ENCODE measurements at regions not wholly inside any gene's neighbourhood (a gene's known extent, or its start where the extent isn't known, plus 50 kb on each side); places are given as distances from the start of the nearest gene placed in this dataset.
"Not testable (repeated sequence)": the region's sequence is repeated elsewhere in the genome, so short reads cannot be mapped to it uniquely, and the experiment has no call there.

GRCh38 chr4:25474690-25475089 is 97.6 kb downstream of the ANAPC4 start:
- no peak for DNase-seq

GRCh38 chr4:25477221-25477620 is 100.2 kb downstream of the ANAPC4 start:
- DNase-seq, result no peak

DNA sequence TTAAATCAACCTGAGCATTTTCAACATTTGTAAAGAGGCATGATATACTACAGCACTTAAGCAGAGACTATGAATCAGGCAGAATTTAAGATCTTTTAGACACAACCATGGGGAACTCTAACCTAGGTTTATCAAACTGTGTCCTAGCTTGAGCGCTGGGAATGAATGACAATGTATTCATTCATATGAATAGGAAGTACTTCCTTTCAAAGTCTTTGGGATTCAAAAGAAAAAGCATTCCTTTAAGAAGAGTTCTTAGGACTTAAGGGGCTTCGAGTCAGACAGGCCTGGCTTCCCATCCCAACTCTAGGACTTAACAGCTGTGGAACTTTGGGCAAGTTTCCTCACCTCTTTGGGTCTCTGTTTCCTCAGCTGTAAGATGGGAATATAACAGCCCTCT is 104.6 kb downstream of the ANAPC4 start:
- no peak for DNase-seq

GRCh38 chr4:25484243-25484721 is 107.2 kb downstream of the ANAPC4 start:
- no peak for DNase-seq

DNA sequence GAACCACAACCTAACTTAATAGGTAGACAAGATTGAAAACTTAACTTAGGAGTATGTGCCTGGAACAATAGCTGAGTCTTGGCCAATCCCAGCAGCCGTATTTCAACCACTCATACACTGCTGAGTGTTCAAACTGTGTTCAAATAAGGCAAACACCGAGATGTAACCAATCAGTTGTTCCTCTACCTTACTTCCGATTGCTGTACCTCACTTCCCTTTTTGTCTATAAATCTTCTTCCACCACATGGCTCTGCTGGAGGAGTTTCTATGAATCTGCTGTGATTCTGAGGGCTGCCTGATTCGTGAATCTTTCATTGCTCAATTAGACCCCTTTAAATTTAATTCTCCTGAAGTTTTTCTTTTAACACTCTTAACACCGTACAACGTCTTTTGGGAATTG is 108.0 kb downstream of the ANAPC4 start:
- DNase-seq, result no peak

DNA sequence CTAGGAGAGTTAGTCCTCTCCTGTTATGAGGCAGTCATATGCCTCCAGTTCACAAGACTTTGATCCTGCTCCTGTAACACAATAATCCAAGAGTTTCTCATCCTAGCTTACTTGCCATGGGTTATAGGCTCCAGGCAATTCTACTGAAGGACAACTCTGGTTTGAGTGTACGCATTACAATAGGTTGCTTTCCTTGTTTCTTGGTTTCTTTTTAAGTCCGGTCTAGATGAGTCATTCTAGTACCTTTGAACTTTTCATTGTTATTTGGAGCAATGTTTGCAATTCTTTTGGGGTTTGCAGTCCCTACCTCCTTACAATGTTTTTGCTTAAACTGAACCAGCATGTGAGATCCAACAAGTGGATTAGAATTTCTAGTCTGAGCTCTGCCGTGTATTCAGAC is 109.1 kb downstream of the ANAPC4 start:
- no peak for DNase-seq

GRCh38 chr4:25487155-25487554 is 110.1 kb downstream of the ANAPC4 start:
- no peak for DNase-seq

DNA sequence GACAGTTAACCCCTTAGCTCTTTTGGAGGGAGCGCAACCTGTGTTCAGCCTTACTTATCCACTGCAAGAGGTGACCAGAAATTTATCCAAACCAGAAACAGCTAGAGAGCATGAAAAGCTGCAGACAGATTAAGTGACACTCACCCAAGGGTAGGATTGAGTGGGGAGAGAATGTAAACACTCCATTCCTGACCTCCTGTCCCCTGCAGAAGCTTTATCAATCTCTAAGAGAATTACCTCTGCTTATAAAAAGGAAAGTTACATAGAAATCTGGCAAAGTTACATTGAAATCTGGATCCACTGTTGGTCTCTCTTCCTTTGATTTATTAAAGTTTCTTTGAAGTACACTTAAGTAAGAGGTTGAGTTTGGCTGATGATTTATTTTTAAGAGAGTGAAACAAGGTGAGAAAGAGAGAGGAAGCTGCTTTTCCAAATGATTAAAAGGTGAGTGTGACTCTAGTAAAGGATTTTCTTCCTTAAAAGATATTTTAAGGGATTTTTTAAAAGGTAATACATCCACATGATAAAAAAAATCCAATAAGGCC is 112.3 kb downstream of the ANAPC4 start:
- no peak for DNase-seq

DNA sequence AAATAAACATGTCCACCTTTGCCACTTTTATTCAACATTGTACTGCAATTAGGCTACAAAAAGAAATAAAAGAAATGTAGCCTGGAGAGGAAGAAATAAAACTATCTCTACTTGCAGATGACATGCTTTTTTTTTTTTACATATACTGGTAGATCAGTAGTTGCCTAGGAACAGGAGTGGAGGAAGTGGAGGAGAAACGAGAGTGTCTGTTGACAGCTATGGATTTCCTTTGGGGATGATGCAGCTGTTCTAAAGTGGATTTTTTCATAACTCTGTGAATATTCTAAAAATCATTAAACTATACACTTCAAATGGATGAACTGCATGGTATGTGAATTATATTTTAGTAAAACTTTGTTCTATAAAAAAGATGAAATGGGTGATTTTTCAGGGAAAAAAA is 116.4 kb downstream of the ANAPC4 start:
- no peak for DNase-seq

DNA sequence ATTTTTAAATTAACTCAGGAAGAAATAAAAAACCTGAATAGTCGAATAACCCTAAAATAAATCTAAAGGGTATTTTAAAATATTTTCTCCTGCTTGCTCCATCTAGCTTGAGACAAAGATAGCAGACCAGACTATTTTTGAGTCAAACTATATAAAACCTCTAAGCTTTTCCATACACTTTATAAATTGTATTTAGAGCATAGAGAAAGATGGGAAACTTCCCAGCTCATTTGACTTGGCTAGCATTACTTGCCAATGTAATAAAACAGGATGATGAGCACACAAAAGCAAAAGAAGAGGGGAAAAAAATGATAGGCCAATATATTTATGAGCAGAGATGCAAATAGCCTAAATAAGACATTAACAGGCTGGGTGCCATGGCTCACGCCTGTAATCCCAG is 117.1 kb downstream of the ANAPC4 start:
- DNase-seq, result no peak

DNA sequence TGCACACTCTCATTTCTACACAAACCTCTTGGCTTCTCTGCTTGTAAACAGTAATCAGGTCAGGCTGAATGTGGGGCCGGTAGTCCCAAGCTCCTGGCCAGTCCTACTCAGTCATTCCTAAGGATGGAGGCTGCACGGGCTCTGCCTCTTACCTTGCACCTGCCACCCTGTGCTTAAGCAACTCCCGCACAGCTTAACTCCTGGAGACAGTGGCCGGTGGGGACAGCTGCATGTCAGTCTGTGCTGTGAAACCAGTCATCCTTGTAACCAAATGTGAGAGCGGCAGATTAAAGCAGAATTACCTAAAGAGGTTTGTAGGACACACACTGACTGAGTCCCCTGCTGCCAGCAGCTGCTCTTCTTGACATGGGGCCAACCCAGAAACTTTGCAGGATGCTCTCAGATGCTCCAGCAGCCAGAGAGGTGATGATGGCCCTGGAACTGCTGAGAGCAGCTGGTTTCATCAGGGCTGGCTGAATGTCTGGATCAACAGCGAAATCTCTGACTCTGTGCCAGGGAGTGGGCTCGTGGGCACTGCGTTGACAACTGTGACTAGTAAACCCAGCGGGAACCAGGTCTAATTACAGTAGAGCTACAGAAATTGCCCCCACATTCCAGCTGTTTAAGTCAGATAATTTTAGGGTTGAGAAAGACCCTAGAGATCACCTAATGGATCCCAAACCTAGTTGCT is 123.7 kb downstream of the ANAPC4 start:
- DNase-seq, result no peak

- DNase-seq, result no peak
These were observed 125.1 kb downstream of the ANAPC4 start for GRCh38 chr4:25502115-25502514.

GRCh38 chr4:25503779-25504178 is 126.7 kb downstream of the ANAPC4 start:
- no peak for DNase-seq

- DNase-seq, result no peak
These were observed 128.0 kb downstream of the ANAPC4 start for GRCh38 chr4:25504932-25505636.

DNA sequence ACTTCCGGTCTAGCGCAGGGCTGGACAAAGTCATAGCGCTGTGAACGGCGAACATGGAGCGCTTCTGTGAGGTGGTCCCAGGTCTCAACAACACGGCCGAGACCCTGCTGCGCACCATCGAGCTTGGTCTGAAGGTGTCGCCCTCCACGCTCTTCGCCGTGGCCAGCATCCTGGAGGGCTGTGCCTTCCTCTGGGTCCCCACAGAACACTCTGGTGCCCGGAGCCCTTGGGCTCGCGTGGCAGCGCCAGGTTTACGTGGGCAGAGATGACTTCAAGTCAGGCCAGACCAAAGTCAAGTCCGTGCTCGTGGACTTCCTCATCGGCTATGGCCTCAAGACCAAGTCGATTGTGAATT is 128.6 kb downstream of the ANAPC4 start:
- DNase-seq, result no peak

DNA sequence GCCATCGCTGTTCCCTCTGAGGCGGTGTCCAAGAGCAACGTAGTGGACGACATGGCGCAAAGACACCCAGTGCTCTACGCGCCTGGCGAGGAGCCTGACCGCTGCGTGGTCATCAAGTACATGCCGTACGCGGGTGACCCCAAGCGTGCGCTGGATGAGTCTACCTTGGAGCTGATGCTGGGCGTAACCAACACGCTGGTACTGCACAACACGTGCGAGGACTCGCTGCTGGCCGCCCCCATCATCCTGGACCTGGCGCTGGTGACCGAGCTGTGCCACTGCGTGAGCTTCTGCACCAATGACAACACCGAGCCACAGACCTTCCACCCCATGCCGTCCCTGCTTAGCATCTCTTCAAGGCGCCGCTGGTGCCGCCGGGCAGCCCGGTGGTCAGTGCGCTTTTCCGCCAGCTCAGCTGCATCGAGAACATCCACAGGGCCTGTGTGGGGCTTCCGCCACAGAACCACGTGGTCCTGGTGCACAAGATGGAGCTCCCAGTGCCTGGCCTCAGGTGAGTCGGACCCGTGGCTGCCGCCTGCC is 129.0 kb downstream of the ANAPC4 start:
- DNase-seq, result no peak

GRCh38 chr4:25509646-25510045 is 132.6 kb downstream of the ANAPC4 start:
- DNase-seq, result no peak

DNA sequence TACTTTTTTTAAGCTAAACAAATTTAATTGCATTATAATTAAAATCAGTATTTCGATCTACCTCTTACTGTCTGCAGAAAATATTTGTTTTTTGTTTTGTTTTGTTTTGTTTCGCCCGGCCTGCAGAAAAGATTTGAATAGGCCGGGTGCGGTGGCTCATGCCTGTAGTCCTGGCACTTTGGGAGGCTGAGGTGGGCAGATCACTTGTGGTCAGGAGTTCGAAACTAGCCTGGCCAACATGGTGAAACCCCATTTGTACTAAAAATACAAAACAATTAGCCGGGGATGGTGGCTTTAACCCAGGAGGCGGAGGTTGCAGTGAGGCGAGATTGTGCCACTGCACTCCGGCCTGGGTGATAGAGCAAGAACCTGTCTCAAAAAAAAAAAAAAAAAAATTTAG is 134.8 kb downstream of the ANAPC4 start:
- not testable (repeated sequence) for DNase-seq

DNA sequence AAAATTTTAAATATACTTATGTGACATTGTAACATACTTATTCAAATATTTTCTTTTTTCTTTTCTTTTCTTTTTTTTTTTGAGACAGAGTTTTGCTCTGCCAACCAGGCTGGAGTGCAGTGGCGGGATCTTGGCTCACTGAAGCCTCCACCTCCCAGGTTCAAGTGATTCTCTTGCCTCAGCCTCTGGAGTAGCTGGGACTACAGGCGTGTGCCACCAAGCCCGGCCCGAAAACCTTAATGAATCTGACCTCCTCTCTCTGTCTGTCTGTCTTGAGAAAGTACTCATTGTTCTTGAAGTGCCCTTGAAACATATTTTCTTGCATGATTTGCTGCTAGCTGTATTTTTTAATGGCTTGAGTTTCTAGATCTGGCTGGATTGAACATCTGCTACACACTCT is 136.8 kb downstream of the ANAPC4 start:
- no peak for DNase-seq

GRCh38 chr4:25523405-25523804 is 132.2 kb upstream of the SLC34A2 start:
- no peak for DNase-seq

DNA sequence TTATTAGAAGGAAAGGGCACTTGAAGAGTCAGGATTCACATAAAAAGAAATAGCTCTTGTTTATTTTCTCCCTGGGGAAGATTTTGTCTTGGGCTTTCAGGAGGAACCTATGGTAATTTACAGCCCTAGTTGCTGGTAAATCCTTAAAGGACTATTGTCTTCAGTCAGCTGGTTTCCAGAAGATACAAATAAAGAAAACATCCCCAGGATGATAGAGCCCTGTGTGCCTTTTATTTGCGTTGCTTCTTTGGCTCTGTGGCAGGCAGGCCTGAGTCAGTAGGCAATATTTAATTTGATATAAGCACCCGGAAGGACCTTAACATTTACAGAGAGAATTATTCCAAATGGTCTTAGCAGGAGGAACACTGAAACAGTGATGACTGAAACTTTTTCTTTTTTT is 131.0 kb upstream of the SLC34A2 start:
- no peak for DNase-seq

DNA sequence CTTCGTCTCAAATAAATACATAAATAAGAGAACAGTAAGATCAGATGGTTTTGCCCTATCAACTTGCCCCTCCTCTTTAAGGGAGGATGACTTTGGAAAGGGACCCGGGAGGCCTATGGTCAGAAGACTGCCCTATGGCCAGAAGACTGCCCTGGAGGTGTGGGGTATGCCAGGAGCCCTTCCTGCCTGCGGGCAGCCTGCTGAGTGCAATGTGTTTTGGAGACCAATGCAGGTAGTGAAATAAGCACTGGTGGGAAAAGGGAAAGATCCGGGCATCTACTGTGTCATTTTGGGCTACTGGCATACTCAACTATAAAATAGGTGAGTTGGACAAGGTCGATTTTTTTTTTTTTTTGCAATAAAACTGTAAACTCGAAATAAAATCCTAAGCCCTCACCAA is 129.8 kb upstream of the SLC34A2 start:
- DNase-seq, result no peak

DNA sequence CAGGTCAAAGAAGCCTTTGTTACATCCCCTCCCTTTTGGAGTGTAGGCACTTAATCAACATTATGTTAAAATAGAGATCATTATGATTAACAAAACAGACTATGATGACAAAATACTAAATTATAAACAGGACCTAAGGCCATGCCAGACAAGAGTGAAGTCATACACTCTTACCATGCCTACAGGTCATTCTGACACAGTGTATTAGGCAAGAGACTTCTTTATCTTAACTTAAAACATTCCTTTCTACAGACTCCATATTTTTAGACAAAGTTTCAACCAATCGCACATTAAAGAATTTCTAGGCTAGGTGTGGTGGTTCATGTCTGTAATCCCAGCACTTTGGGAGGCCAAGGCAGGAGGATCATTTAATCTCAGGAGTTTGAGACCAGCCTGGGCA is 128.6 kb upstream of the SLC34A2 start:
- DNase-seq, result no peak

- DNase-seq, result no peak
These were observed 127.3 kb upstream of the SLC34A2 start for GRCh38 chr4:25528391-25528790.

All from activated T-cell treated with anti-CD3 and anti-CD28 coated beads, Interleukin-2, amount 50 U/mL, for 48 hours (primary cell).